ENCODE measurements at regions not wholly inside any gene's neighbourhood (a gene's known extent, or its start where the extent isn't known, plus 50 kb on each side); places are given as distances from the start of the nearest gene placed in this dataset.

DNA sequence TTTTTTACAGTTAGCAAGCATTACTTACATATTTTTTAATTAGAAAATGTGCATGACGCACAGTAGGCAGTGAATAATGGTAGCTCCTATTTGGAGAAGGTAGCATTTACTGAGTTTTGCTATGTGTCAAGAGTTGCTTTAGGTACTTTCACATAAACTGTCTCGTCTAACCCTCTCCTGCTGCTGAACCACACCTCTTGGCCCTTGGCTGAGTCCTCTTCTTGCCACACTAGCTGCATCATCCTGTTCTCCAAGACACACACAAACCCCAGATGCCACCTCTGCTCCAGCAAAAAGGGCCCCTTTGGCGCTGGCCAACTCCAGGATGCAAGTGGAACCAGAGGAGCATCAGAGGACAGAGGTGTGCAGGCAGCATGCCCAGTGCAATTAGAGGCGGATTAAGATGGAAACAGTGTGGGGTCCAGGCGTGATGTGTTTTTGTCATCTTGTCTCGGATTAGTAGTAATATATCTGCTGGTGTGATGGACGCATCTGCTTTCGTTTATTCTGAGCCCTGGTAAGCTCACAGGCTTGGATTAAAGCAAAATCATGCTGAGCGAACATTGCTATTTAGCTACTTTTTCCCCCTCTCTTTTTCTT lies 367.0 kb upstream of the CADM1 start:
- peaks cover 16% of the 10 kb centered on the region for H3K9me3 Mint-ChIP-seq (ENCODE audit: unreplicated experiment)
- DNase-seq, result no peak
- no peak for TF ChIP-seq CTCF (IDR thresholded peaks at IDR 0.05; ENCODE audit: partially characterized antibody, unreplicated experiment)
- H3K27ac Mint-ChIP-seq (ENCODE audit: unreplicated experiment), result no peak overlapping the region
- H3K36me3 Mint-ChIP-seq (ENCODE audit: unreplicated experiment), result no peaks in the 10 kb centered on the region
- peaks cover 10% of the 10 kb centered on the region for H3K4me1 Mint-ChIP-seq (ENCODE audit: low read depth, unreplicated experiment)
- H3K27me3 Mint-ChIP-seq (ENCODE audit: unreplicated experiment), result peaks cover 16% of the 10 kb centered on the region
- H3K4me3 Mint-ChIP-seq (ENCODE audit: unreplicated experiment), result no peak overlapping the region

- peaks cover 16% of the 10 kb centered on the region for H3K27me3 Mint-ChIP-seq (ENCODE audit: unreplicated experiment)
- H3K27ac Mint-ChIP-seq (ENCODE audit: unreplicated experiment), result peak overlapping the region; percentile 79
- peaks cover 10% of the 10 kb centered on the region for H3K4me1 Mint-ChIP-seq (ENCODE audit: low read depth, unreplicated experiment)
- H3K9me3 Mint-ChIP-seq (ENCODE audit: unreplicated experiment), result peaks cover 16% of the 10 kb centered on the region
- no peaks in the 10 kb centered on the region for H3K36me3 Mint-ChIP-seq (ENCODE audit: unreplicated experiment)
- DNase-seq, result peak; percentile 74
- peak; percentile 79 for TF ChIP-seq CTCF (IDR thresholded peaks at IDR 0.05; ENCODE audit: partially characterized antibody, unreplicated experiment)
- no peak overlapping the region for H3K4me3 Mint-ChIP-seq (ENCODE audit: unreplicated experiment)
Observed at GRCh38 chr11:115869780-115870431, 365.7 kb upstream of the CADM1 start.

- no peak for DNase-seq
- Mint-ChIP-seq H3K4me3 (ENCODE audit: unreplicated experiment) (no peak overlapping the region), H3K36me3 (ENCODE audit: unreplicated experiment) (no peaks in the 10 kb centered on the region), H3K4me1 (ENCODE audit: low read depth, unreplicated experiment) (peaks cover 10% of the 10 kb centered on the region), H3K27ac (ENCODE audit: unreplicated experiment) (peak overlapping the region; percentile 79), H3K9me3 (ENCODE audit: unreplicated experiment) (peaks cover 16% of the 10 kb centered on the region), H3K27me3 (ENCODE audit: unreplicated experiment) (peaks cover 16% of the 10 kb centered on the region)
- no peak for TF ChIP-seq CTCF (IDR thresholded peaks at IDR 0.05; ENCODE audit: partially characterized antibody, unreplicated experiment)
Observed at GRCh38 chr11:115869131-115869530, 364.9 kb upstream of the CADM1 start.

DNA sequence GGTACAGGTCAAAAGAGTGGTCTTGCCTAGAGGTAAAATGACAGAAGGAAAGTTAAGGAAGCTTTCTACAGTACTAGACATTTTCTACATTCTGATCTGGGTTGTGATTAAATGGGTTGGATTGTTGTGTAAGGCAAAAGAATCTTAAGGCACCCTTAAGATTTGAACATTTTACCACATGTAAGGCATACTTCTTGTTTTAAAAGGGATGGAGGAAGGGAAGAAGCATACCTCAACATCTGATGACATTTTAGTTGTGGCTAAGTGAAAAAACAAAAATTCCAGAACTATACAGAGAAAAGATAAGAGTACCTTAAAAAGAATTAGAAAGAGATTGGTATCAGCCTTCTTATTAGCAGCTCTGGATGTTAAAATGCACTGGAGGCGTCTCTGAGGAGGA lies 356.0 kb upstream of the CADM1 start:
- Mint-ChIP-seq H3K27ac (ENCODE audit: unreplicated experiment) (no peak overlapping the region), H3K4me3 (ENCODE audit: unreplicated experiment) (no peak overlapping the region), H3K27me3 (ENCODE audit: unreplicated experiment) (peaks cover 5% of the 10 kb centered on the region), H3K9me3 (ENCODE audit: unreplicated experiment) (peaks cover 3% of the 10 kb centered on the region), H3K36me3 (ENCODE audit: unreplicated experiment) (peaks cover 9% of the 10 kb centered on the region), H3K4me1 (ENCODE audit: low read depth, unreplicated experiment) (no peaks in the 10 kb centered on the region)
- no peak for TF ChIP-seq CTCF (IDR thresholded peaks at IDR 0.05; ENCODE audit: partially characterized antibody, unreplicated experiment)
- no peak for DNase-seq

GRCh38 chr11:115848611-115849010 lies 344.4 kb upstream of the CADM1 start:
- Mint-ChIP-seq H3K9me3 (ENCODE audit: unreplicated experiment) (peaks cover 3% of the 10 kb centered on the region), H3K27me3 (ENCODE audit: unreplicated experiment) (peaks cover 2% of the 10 kb centered on the region), H3K4me1 (ENCODE audit: low read depth, unreplicated experiment) (peaks cover 3% of the 10 kb centered on the region), H3K36me3 (ENCODE audit: unreplicated experiment) (peaks cover 18% of the 10 kb centered on the region), H3K27ac (ENCODE audit: unreplicated experiment) (no peak overlapping the region), H3K4me3 (ENCODE audit: unreplicated experiment) (no peak overlapping the region)
- no peak for DNase-seq
- TF ChIP-seq CTCF (IDR thresholded peaks at IDR 0.05; ENCODE audit: partially characterized antibody, unreplicated experiment), result no peak
